ENCODE measurements at regions not wholly inside any gene's neighbourhood (a gene's known extent, or its start where the extent isn't known, plus 50 kb on each side); places are given as distances from the start of the nearest gene placed in this dataset.

DNA sequence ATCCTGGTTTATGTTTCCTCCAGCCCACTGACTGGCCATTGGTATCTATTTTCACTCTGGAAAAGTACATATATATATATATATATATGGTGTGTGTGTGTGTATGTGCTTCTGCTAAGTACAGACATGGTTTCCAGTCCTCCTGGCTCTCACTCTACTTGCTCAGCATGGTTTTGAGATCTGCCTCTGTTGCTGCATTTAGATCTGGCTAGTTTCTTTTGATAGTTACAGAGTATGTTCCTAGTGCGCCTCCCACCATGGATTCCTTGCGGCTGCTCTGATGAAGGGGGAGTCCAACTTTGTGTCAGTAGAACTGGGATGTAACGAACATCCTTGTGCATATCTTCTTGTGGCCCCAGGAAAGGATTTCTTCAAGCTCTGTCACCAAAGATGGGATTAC, 274.1 kb downstream of the MIAT start:
- Histone ChIP-seq H2BK15ac (ENCODE audit: low read depth, low read length) (no peak overlapping the region), H3K4me1 (ENCODE audit: insufficient read depth, low read length) (no peaks in the 10 kb centered on the region), H3T11ph (ENCODE audit: low read length) (no peak overlapping the region), H3K4ac (ENCODE audit: low read depth, low read length) (no peak overlapping the region), H3K14ac (ENCODE audit: insufficient read depth, low read length) (no peak overlapping the region), H3K23me2 (ENCODE audit: insufficient read length, low read depth, low read length, poor library complexity, severe bottlenecking) (no peaks in the 10 kb centered on the region), H3K9me3 (ENCODE audit: control insufficient read depth, low read depth, low read length) (no peaks in the 10 kb centered on the region), H3K56ac (ENCODE audit: insufficient read length, low read depth, low read length) (no peak overlapping the region), H2AFZ (ENCODE audit: low read length) (no peak overlapping the region), H4K8ac (replicated peaks; ENCODE audit: insufficient read length, low read depth, low read length) (no peak overlapping the region), H4K91ac (ENCODE audit: insufficient read length, low read depth, low read length) (no peak overlapping the region), H3K27ac (ENCODE audit: insufficient read length, low read depth, low read length) (no peak overlapping the region), H3K23ac (ENCODE audit: insufficient read length, low read depth, low read length) (no peak overlapping the region), H2BK120ac (ENCODE audit: low read depth, low read length, poor library complexity, severe bottlenecking) (no peak overlapping the region), H2BK12ac (ENCODE audit: insufficient read length, low read depth, low read length) (no peak overlapping the region), H2BK5ac (ENCODE audit: insufficient read length, low read length) (no peak overlapping the region), H3K79me1 (ENCODE audit: insufficient read depth, low read depth, low read length, poor library complexity, severe bottlenecking) (no peaks in the 10 kb centered on the region), H3K27me3 (ENCODE audit: insufficient read depth, low read length) (no peaks in the 10 kb centered on the region), H4K20me1 (ENCODE audit: control insufficient read depth, insufficient read depth, insufficient read length) (no peaks in the 10 kb centered on the region), H2BK20ac (ENCODE audit: low read depth, low read length, poor library complexity, severe bottlenecking) (no peak overlapping the region), H3K79me2 (ENCODE audit: insufficient read depth, low read length) (no peaks in the 10 kb centered on the region), H4K5ac (ENCODE audit: insufficient read length, low read depth, low read length) (no peak overlapping the region), H3K9ac (ENCODE audit: extremely low read depth, insufficient read length, low read length) (no peak overlapping the region), H2AK5ac (ENCODE audit: insufficient read length, low read length) (no peak overlapping the region), H3K4me2 (ENCODE audit: insufficient read depth, insufficient read length, low read length) (no peak overlapping the region), H3K18ac (ENCODE audit: insufficient read length, low read depth, low read length) (no peak overlapping the region)
- WGBS (ENCODE audit: extremely low coverage, insufficient read length, low lambda C conversion rate), result no CpG with 5 or more reads among the region's 3 CpGs
- Mint-ChIP-seq H3K4me3 (no peak overlapping the region), H3K36me3 (ENCODE audit: insufficient read depth in 1 of 3, low read depth in 3 of 3) (no peaks in the 10 kb centered on the region), H3K9me3 (no peaks in the 10 kb centered on the region), H3K27me3 (ENCODE audit: low read depth) (peaks cover 40% of the 10 kb centered on the region), H3K4me1 (no peaks in the 10 kb centered on the region), H3K27ac (no peak overlapping the region)
- TF ChIP-seq, protein P1, sequence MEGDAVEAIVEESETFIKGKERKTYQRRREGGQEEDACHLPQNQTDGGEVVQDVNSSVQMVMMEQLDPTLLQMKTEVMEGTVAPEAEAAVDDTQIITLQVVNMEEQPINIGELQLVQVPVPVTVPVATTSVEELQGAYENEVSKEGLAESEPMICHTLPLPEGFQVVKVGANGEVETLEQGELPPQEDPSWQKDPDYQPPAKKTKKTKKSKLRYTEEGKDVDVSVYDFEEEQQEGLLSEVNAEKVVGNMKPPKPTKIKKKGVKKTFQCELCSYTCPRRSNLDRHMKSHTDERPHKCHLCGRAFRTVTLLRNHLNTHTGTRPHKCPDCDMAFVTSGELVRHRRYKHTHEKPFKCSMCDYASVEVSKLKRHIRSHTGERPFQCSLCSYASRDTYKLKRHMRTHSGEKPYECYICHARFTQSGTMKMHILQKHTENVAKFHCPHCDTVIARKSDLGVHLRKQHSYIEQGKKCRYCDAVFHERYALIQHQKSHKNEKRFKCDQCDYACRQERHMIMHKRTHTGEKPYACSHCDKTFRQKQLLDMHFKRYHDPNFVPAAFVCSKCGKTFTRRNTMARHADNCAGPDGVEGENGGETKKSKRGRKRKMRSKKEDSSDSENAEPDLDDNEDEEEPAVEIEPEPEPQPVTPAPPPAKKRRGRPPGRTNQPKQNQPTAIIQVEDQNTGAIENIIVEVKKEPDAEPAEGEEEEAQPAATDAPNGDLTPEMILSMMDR (conservative IDR thresholded peaks at IDR 0.05), result no peak
- no peak for DNase-seq
